SW 1271 (cell line): ENCODE measurements at regions not wholly inside any gene's neighbourhood (a gene's known extent, or its start where the extent isn't known, plus 50 kb on each side); places are given as distances from the start of the nearest gene placed in this dataset.

ENCODE experiments used
- DNase-seq, 2 experiments: peaks; one replicate each; lab custom pipeline; 2025; lab: John Stamatoyannopoulos, UW

DNA sequence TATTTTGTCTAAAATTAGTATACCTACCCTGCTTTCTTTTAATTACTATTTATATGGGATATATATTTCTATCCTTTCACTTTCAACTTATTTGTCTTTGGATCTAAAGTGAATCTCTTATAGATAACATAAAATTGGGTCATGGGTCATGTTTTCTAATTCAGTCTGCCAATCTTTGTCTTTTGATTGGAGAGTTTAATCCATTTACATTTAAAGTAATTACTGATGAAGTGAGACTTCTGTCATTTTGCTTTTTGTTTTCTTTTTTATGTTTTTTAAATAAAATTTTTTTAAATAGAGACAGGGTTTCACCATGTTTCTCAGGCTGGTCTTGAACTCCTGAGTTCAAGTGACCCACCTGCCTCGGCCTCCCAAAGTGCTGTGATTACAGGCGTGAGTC is 50.5 kb upstream of the PRDM1 start:
- no peak for DNase-seq

DNA sequence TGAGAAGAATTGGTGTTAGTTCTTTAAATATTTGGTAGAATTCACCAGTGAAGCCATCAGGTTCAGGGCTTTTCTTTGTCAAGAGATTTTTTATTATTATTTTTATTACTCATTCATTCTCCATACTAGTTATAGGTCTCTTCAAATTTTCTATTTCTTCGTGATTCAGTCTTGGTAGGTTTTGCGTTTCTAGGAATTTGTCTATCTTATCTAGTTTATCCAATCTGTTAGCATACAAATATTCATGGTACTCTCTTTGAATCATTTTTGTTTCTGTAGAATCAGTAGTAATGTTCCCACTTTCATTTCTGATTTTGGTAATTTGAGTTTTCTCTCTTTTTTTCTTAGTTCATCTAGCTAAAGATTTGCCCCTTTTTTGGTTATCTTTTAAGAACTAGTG is 52.3 kb upstream of the PRDM1 start:
- no peak for DNase-seq

DNA sequence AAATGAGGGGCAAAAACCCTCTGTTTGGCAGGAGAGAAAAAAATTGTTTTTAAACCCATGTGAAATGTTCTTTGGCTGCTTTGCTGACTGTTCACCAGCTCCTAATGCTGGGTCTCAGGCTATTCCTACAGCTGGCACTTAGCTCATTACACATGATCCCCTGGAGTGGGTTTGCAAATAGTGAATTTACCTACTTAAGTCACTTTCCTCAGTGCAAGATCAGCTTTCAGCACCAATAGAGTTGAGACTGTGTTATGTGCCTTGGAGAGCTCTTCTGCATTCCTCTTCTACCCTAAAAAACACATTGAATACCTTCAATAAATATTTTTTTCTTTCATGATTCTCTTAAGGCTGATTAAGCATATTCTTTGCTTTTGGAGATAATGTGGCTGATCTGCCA is 58.4 kb upstream of the PRDM1 start:
- no peak for DNase-seq

DNA sequence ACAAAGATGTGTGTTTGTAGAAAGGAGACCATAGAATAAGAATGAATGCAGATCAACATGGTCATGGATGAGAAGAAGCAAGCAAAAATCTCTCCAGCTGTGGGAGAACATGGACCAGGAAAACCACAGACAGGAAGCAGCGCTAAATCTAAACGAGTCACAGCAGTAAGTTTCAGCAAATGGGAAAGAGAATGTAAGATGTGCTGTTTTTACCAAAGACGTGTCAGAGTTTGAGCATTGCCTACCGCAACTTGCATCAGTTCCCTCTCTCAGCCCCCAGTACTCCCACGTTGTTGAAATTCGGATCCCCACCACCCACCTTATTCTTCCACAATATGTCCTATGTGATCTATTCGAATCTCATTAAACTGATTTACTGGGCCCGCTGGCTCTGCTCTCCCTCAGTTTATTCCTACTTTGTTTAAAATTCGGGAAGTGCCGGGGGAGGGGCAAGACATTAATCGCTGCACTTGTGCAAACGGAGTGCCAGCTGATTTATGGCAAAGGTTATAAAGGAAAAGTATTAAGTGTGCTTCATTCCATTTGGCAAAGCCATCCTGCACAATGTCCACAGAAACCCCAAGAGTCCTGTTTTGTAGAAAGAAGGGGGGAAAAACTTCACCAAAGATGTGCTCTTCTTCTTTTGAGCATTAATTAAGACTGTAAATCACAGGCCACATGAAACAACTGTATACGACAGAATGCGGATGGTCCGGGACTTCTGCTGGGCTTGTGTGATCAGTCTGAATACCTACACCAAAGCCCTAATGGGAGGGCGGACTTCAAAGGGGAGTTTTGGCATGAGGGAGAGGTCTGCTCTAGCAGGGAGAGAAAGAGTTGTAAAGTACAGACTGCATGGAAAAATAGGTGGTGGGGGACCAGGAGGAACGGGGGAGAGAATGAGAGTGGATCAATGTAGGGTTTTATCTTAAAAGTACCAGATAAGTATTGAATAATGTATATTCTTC is 59.1 kb upstream of the PRDM1 start:
- no peak for DNase-seq

DNA sequence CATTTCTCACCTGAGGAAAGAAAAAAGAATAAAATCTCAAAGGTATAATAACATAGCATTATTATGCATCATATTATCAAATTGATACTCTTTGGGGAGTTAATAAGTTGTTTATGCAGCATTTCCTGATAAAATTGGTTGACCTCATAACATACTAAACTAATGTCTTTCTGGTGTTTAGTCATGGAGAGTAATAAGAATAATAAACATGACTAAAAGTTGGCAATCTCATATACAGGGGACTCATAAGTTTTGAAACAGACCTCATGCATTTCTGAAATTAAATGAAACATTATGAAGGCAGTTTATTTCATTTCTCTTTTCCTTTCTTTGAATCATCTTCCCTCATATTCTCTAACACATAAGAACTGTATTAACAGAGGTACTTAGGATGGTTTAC is 60.5 kb upstream of the PRDM1 start:
- DNase-seq = no peak

DNA sequence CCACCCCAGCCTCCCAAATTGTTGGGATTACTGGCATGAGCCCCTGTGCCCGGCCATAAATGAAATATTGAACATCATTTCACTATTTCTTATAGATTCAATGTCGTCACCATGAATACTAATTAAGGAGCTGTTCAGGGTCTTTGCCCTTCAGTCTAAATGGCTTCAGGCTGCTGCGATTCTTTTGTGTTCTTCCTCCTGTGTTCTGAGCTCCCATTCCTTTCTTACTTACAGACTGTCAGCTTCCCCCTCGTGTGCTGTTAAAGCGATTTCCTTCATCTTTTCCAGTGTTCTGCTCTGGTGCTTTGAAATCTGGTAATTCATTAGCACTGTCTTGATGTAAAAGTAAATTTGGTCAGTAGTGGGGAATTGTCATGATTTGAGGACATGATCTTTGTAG is 63.3 kb upstream of the PRDM1 start:
- DNase-seq = no peak

DNA sequence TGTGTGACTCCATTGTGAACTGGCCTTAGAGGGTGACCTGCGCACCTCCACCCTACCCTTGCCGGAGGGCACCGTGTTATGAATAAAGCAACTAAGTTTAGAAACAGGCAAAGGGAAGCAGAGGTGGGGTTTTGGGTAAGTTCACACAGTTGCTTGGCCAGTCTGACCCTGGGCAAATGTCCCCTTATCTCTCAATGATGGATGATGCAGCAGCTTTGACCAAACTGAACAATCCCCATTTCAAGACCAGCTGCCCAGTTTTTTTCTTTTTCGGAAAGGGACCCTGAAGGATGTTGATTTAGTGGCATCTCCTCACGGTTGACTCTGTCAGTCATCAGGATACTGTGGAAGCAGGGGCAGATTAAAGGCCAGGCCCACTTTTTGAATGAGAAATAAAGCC is 68.7 kb upstream of the PRDM1 start:
- no peak for DNase-seq

DNA sequence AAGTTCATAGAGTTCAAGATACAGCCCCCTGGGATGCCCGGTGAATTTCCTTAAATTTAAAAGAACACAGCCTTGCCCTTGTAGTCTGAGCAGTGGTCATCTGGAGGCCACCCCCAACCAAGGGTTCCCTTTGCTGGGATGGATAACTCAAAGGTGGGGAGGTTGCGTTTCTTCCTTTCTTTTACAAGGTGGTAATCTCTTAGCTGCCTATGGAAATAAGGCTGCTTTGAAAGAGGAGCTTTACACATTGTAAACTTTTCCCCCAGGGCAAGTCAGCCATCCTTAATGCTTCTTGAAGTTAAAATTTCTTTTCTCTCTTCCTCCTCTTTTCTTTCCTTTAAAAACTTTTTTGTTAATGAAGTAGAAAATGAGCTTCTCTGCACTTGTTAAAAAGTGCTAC is 71.2 kb upstream of the PRDM1 start:
- DNase-seq = no peak

DNA sequence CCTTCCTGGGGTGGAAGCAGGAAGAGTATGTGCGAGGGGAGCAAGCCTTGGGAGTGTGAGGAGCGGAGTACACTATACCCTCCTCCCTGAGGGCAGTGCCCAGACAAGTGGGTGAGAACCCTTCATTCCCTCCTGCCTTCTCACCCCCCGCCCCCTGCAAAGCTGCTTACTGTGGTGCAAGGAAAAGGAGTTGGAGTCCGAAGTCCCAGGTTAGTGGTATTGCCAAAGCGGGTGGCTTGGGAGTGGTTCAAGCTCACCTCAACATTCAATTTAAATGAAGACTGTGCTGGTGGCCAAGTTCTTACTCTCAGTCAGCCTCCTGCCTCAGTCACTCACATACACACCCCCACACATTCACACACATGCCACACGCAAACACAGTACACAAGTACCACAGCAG is 74.7 kb upstream of the PRDM1 start:
- no peak for DNase-seq

DNA sequence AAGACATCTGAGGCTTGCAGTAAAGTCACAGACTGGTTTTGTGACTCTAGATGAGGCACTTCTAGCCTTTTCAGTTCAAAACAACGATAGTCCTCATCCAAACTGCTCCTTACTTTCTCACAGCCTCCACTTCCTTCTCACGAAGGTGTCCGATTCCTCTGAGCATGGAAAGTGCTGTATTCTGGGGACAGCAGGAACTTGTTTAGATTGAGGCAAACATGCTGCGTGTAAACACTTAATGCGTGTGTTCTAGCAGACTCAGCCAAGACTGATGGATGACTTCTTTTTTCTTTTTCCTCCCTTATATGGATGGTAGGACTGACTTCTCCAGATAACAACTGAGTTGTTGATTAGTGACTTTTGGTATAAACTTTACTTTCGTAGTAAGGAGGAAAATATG is 80.2 kb upstream of the PRDM1 start:
- no peak for DNase-seq

DNA sequence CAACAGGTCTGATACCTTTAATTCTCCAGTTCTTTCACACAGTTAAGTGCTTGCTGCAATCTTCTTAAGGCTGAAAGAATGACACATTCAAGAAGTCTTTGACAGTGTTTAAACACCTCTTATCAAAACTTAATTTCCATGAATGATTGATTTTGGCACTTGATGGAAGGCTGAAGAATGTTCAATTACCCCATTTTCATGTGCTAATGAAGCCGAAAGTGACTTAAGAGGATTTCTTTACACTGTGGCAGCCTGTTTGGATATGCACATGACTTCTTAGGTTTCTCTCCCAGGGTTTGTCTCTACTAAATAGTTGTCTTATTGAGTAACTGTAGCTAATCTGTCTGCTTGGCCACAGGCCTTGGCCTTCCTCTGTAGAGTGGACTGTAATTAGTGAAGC is 81.1 kb upstream of the PRDM1 start:
- no peak for DNase-seq

DNA sequence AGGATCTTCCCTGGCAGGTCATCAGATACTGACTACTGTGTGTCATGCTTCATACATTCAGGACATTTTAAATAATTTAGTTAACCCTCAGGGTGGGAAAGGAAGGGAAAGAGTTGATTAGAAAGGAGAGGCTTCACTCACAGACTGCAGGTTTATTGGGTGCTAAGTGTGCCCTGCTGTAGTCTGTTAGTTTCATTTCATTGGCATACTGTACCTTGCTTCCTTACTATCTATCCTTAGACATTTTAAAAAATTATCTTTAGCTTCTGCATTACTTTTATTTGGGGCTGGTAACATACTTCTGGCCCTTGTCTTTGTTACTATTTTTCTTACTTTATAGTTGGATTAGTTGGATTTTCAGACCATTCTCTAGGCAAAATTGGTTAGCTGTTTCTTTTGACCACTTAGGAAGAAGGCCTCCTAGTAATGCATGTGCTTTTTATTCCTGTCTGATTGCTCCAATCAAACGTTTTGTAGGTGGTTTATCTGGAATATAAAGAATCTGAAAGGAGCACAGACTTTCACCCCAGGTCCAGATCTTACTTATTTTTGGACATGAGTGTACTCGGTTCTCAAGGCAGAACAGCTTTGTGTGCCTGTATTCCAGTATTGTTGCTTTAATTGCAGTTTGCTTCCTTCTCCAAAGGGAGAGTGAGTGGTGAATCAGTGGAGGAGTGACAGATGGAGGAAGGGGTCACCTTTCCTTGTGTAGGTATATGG is 82.7 kb upstream of the PRDM1 start:
- no peak for DNase-seq

DNA sequence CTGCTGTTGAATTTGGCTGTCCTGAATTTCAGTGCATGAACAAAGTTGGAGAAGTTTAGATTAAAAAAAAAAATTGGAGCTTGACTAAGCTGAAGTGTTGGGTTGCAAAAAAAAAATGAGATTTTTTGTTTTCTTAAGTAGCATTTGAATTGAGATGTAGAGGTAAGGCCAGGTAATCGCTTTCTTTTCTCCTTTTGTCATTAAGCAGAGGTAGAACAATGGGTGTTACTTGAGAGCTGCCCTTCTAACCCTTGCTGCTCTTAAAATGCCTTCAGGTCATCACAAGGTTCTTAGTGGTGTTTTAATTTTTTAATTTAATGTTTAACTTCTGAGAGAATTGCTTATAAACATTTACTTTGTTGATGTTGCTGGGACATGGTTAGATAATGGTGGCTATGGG is 84.1 kb upstream of the PRDM1 start:
- DNase-seq = no peak

DNA sequence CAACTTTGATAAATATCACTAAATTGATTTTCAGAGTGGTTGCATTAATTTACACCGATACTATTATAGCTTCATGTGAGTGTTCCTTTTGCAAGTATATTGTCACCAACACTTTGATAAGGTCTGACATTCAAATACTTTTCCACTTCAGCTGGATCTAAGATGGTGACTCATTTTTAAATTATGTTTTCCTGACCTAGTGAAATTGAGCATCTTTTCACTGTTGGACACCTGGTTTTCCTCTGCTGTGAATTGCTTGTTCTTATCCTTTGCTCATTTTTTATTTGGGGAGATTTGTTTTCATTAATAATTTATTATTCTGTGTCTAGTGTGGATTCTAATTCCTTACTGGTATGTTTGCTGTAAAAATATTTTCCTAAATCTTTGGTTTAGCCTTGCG is 85.2 kb upstream of the PRDM1 start:
- no peak for DNase-seq

DNA sequence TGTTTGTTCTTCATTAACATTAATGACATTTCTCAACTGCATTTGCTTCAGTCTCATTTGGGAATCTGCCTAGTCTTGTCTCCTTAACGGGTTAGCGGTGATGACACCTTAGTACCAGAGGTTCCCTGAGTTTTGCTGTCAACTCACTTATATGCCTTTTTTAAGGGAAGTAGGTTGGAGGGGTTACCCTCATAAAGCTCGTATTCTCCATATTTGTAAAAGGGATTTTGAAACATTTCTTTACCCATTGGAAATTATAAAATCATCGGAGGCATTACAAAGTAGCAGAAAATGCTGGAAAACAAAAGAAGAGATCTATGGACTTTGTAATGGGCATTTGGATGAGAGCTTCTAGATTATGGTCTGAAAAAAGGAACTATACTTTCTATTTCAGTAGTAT is 88.7 kb upstream of the PRDM1 start:
- DNase-seq = no peak

DNA sequence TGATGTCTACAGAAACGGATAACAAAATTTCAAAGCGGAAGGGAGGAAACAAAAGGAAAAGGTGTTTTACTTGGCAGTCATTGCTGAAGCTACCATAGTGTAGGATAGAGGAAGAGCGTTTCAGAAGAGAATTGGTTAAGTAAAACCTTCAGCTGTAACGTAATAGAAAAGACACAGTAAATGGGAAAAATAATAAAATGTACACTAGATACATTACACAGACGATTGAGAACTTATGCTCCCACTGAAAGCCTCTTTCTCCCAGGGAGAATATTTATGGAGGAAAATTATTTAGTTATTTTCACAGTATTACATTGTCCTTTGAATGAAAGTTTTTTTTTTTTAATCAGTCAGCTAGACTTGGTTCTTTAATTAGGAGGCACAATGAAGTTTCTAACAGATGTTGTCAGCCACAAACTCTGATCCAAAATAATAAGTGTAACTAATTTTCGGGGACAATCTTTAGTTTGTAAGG is 90.7 kb upstream of the PRDM1 start:
- no peak for DNase-seq

DNA sequence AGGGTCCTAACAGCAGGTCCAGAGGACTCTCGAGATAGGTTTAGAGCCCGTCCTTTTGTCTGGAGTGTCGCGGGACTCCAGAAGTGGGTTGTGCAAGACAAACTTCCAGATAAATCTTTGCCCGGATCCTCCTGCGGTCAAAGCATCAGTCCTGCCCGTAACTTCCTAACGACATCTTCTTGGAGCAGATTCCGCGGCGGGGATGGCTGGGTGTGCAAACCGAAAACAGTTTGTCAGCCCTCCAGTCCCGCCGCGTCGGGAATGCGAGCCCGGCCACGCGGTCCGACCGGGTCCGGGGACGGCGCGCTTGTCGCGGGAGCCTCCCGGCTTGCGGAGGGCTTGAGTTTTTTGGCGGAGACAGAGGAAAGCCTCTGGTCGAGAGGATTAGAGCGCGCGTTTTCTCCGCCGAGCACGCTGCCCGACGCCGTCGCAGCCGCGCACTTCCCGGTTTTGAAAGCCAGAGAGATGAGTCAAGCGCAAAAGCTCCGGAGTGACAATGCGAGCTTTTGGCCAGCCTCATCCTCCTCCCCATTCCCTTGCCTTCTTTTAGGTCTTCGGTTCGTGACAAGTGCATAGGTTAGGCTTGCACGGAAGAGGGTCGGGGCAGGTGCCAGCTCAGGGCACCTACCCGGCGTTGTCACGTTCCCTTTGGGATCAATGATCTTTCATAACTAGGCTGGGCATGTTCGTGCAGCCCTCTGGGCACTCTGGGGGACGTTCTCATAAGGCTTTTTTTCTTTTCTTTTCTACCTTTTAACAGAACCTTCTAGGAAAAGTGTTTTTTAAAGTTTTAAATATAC is 91.3 kb upstream of the PRDM1 start:
- DNase-seq = no peak

DNA sequence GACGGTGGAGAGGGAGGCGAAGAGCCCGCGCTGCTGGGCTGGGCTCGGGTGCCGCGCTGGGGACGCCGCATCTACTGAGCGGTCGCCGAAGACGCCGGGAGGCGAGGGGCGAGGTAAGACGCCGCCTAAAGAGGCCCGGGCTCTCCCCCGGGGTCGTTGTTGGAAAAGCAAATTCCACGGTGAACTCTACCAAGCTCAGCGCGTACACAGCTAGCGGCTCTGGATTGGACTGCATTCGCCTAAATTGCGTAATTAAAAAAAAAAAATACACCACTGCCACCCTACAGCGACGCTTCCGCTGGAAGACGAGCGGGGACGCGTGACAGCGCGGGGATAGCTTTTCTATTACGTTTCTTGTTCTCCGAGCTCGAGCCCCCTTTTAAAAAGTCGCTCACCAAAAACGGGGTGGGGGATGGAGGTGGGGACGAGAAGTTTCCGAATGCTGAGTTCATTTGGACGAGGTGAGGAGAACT is 92.0 kb upstream of the PRDM1 start:
- DNase-seq = no peak

DNA sequence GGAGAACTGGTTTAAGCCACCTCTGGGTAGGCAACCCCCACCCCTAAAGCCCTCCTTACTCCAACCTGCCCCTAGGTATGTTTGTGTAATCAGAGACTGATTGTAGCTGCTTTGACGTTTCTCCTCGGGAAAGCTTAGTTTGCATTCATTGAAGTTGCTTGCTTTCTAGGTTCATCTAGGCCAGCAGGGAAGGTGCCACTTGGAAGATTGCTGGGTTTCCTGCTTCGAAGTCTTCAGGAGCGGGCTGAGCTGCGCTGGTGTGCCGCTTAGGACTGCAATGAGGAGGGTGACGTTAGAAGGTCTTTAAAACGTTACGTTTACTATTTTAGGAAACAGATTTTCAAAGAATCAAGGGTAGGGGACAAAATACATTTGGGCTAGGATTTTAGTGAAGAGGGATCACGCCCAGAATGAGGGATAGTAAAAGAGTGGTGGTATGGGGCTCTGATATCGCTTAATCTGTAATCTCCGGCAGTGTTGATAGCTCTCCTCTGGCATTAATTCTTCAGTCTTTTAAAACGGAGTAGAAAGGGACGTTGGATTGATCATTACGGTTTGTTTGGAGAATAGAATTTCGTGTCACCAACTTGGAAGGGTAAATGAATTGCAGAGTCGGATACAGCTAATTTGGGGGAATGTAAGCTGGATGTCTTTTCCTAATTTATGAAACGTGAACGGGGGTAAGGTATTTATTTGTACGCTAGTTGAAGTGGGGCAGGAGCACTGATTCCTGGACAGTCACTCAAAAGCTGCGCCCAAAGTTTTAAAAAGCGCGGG is 92.6 kb upstream of the PRDM1 start:
- DNase-seq = no peak

DNA sequence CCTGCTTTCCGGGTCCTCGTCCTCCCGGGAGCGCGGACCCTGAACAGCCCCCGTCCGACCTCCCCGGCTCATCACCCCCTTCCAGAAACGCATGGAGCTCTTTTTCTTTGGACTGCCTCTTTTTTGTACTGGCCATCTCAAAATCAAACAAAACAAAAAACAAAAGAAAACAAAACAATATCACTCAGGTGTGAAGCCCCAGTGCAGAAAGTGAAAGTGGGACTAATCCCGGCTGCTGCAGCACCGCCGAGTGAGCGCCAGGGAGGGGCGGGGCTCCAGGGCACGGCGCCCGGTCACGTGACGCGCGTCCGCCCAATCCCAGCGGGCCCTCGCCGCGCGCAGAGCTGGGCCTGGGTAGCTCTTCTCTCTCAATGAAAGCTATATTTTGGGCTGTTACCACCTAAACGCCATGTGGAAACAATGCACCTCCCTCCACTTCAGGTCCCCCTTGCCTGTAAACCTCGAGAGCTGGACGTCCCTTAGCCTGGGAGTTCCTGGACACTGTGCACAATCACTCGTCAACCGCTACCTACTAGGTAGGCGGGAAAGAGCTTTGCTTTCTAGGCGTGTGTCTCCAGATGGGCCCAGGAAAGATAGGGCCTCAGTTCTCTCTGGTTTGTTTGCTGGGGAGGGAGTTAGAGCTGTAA is 93.7 kb upstream of the PRDM1 start:
- peak; percentile 33 to 76 for DNase-seq
